ENCODE measurements at regions not wholly inside any gene's neighbourhood (a gene's known extent, or its start where the extent isn't known, plus 50 kb on each side); places are given as distances from the start of the nearest gene placed in this dataset.

GRCh38 chr5:166349046-166349445 lies 1942.4 kb upstream of the WWC1 start:
- Mint-ChIP-seq H3K4me3 (ENCODE audit: low read depth) (no peak overlapping the region), H3K4me1 (ENCODE audit: low read depth) (peaks cover 2% of the 10 kb centered on the region), H3K27ac (no peak overlapping the region), H3K27me3 (peaks cover 3% of the 10 kb centered on the region), H3K36me3 (ENCODE audit: insufficient read depth) (no peaks in the 10 kb centered on the region), H3K9me3 (ENCODE audit: low read depth) (no peaks in the 10 kb centered on the region)
- DNase-seq (ENCODE audit: low spot score, unreplicated experiment): no peak
- TF ChIP-seq, protein P1, sequence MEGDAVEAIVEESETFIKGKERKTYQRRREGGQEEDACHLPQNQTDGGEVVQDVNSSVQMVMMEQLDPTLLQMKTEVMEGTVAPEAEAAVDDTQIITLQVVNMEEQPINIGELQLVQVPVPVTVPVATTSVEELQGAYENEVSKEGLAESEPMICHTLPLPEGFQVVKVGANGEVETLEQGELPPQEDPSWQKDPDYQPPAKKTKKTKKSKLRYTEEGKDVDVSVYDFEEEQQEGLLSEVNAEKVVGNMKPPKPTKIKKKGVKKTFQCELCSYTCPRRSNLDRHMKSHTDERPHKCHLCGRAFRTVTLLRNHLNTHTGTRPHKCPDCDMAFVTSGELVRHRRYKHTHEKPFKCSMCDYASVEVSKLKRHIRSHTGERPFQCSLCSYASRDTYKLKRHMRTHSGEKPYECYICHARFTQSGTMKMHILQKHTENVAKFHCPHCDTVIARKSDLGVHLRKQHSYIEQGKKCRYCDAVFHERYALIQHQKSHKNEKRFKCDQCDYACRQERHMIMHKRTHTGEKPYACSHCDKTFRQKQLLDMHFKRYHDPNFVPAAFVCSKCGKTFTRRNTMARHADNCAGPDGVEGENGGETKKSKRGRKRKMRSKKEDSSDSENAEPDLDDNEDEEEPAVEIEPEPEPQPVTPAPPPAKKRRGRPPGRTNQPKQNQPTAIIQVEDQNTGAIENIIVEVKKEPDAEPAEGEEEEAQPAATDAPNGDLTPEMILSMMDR (IDR thresholded peaks at IDR 0.05; ENCODE audit: unreplicated experiment): no peak

DNA sequence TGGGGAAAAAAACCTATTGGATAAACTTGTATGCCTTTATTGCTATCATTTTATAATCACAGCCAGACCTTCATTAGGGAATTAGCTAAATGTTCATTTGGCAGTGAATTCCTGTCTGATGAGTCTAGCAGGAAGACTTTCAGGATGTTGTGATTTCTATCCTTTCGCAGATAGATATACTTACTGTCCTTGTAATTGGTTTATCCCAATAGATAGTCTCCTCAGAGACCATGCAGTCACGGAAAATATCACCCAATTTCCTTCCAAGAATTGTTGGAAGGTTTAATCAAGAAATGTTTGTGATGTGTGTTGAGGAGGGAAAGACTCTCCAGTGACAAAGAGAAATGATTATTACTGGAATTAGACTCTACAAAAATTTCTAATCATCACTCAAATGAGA lies 1937.9 kb upstream of the WWC1 start:
- H3K4me1 Mint-ChIP-seq (ENCODE audit: low read depth): peaks cover 5% of the 10 kb centered on the region
- peaks cover 9% of the 10 kb centered on the region for H3K9me3 Mint-ChIP-seq (ENCODE audit: low read depth)
- H3K27me3 Mint-ChIP-seq: no peaks in the 10 kb centered on the region
- H3K4me3 Mint-ChIP-seq (ENCODE audit: low read depth): no peak overlapping the region
- no peak for DNase-seq (ENCODE audit: low spot score, unreplicated experiment)
- no peaks in the 10 kb centered on the region for H3K36me3 Mint-ChIP-seq (ENCODE audit: insufficient read depth)
- H3K27ac Mint-ChIP-seq: no peak overlapping the region
- TF ChIP-seq, protein P1 (IDR thresholded peaks at IDR 0.05; ENCODE audit: unreplicated experiment): no peak

GRCh38 chr5:166354332-166354731 lies 1937.1 kb upstream of the WWC1 start:
- Mint-ChIP-seq H3K4me1 (ENCODE audit: low read depth) (peaks cover 3% of the 10 kb centered on the region), H3K9me3 (ENCODE audit: low read depth) (peaks cover 10% of the 10 kb centered on the region), H3K27me3 (no peaks in the 10 kb centered on the region), H3K4me3 (ENCODE audit: low read depth) (no peak overlapping the region), H3K27ac (no peak overlapping the region), H3K36me3 (ENCODE audit: insufficient read depth) (no peaks in the 10 kb centered on the region)
- TF ChIP-seq, protein P1 (IDR thresholded peaks at IDR 0.05; ENCODE audit: unreplicated experiment): no peak
- DNase-seq (ENCODE audit: low spot score, unreplicated experiment): no peak

- Mint-ChIP-seq H3K36me3 (ENCODE audit: insufficient read depth) (no peaks in the 10 kb centered on the region), H3K27ac (no peak overlapping the region), H3K4me3 (ENCODE audit: low read depth) (no peak overlapping the region), H3K4me1 (ENCODE audit: low read depth) (peaks cover 3% of the 10 kb centered on the region), H3K9me3 (ENCODE audit: low read depth) (peaks cover 17% of the 10 kb centered on the region), H3K27me3 (no peaks in the 10 kb centered on the region)
- TF ChIP-seq, protein P1 (IDR thresholded peaks at IDR 0.05; ENCODE audit: unreplicated experiment): no peak
- no peak for DNase-seq (ENCODE audit: low spot score, unreplicated experiment)
Observed at GRCh38 chr5:166356096-166356495, 1935.3 kb upstream of the WWC1 start.

- Mint-ChIP-seq H3K4me1 (ENCODE audit: low read depth) (peaks cover 8% of the 10 kb centered on the region), H3K4me3 (ENCODE audit: low read depth) (no peak overlapping the region), H3K36me3 (ENCODE audit: insufficient read depth) (no peaks in the 10 kb centered on the region), H3K27me3 (no peaks in the 10 kb centered on the region), H3K9me3 (ENCODE audit: low read depth) (peaks cover 25% of the 10 kb centered on the region), H3K27ac (no peak overlapping the region)
- TF ChIP-seq, protein P1 (IDR thresholded peaks at IDR 0.05; ENCODE audit: unreplicated experiment): no peak
- no peak for DNase-seq (ENCODE audit: low spot score, unreplicated experiment)
Observed at GRCh38 chr5:166358127-166358830, 1933.2 kb upstream of the WWC1 start.
